Right lobe of liver (tissue), 6 donors: ENCODE measurements at regions not wholly inside any gene's neighbourhood (a gene's known extent, or its start where the extent isn't known, plus 50 kb on each side); places are given as distances from the start of the nearest gene placed in this dataset.

Source experiments
- ATAC-seq, 4 donors: fragments of 200-7000 bp; cut with Tn5 transposase; one replicate each; pipeline ENCODE4 v1.9.1; 2020; ENCODE audit warnings: mild to moderate bottlenecking in 4 of 4, moderate library complexity in 4 of 4
- DNase-seq, 3 donors: peaks; one replicate each; pipeline ENCODE4 v3.0.0-alpha.2; 2020
- H3K27ac ChIP-seq, 3 donors: fragments of 200-600 bp; one replicate each; pipeline ENCODE4 v1.8.0; 2022
- H3K27me3 ChIP-seq, 2 donors: fragments of 200-600 bp; one replicate each; pipeline ENCODE4 v1.8.0; 2022
- H3K36me3 ChIP-seq, 4 donors: fragments of 200-600 bp; sonication (generic) in 1 of 4; one replicate each; pipeline versions ENCODE4 v1.5.1 to v1.8.0; 2017 to 2022; ENCODE audit warnings: control low read depth in 1 of 4
- H3K4me1 ChIP-seq, 4 donors: fragments of 200-600 bp; sonication (generic) in 1 of 4; one replicate each; pipeline versions ENCODE4 v1.5.1 to v1.8.0; 2017 to 2022; ENCODE audit warnings: control low read depth in 1 of 4
- H3K4me3 ChIP-seq, 3 donors: fragments of 200-600 bp; one replicate each; pipeline ENCODE4 v1.8.0; 2022
- H3K9me3 ChIP-seq, 4 donors: fragments of 200-600 bp; sonication (generic) in 1 of 4; one replicate each; pipeline versions ENCODE4 v1.5.1 to v1.8.0; 2017 to 2022; ENCODE audit warnings: control low read depth in 1 of 4
- CTCF ChIP-seq, 4 donors: fragments of 200-600 bp in 3 of 4; fragments of 450-650 bp in 1 of 4; IDR thresholded peaks; one replicate each; pipeline versions ENCODE4 v1.5.1 to v1.8.0; 2016 to 2022; ENCODE audit warnings: antibody characterized with exemption in 4 of 4, mild to moderate bottlenecking in 2 of 4
- POLR2A ChIP-seq: fragments of 450-650 bp; IDR thresholded peaks from one replicate; pipeline ENCODE4 v1.6.1; 2017; ENCODE audit warnings: antibody characterized with exemption, mild to moderate bottlenecking
- WGBS: methylation state at CpG from one replicate; pipeline ENCODE4 v1.1.6; 2018; ENCODE audit warnings: low coverage, low lambda C conversion rate; ENCODE audit not compliant: insufficient coverage; ENCODE audit errors: missing lambda C conversion rate; 5-methylcytosine and 5-hydroxymethylcytosine counted together
- intact Hi-C, 2 donors: fragments of 100-400 bp; cut with DNase I; formaldehyde crosslinking; loops; one replicate each; pipeline versions ENCODE4 v1.11.2 to v1.14.1; 2022
- donor health status: DM: no; HTN: yes; CAD: no.
- donor health status: DM: no; HTN: no; CAD: no.
- donor health status: DM: no; HTN: no; CAD: no.
- donor health status: DM: no; HTN: yes; CAD: no.
- donor health status: DM: no; HTN: yes; CAD: no.

- intact Hi-C loops: no loop called here
- H3K27me3 ChIP-seq: no peaks in the 10 kb centered on the region
- 50% methylated on average over 6 of the region's 6 CpGs for WGBS
- peaks cover 0 to 27% (median 8%) of the 10 kb centered on the region in 4 donors for H3K4me1 ChIP-seq
- no peaks in the 10 kb centered on the region for H3K36me3 ChIP-seq
- H3K9me3 ChIP-seq: no peaks in the 10 kb centered on the region
- DNase-seq (peak in 1 of 3 donors; percentile 33), ATAC-seq (peak; percentile 53 to 87 (median 82))
- TF ChIP-seq CTCF (IDR thresholded peaks at IDR 0.05) (peak in 3 of 4 donors; percentile 13 to 28 (median 24)), POLR2A (no peak)
- no peak overlapping the region for H3K4me3 ChIP-seq
- no peak overlapping the region for H3K27ac ChIP-seq
Observed at GRCh38 chr4:154049457-154050181, 260.7 kb upstream of the SFRP2 start.

DNA sequence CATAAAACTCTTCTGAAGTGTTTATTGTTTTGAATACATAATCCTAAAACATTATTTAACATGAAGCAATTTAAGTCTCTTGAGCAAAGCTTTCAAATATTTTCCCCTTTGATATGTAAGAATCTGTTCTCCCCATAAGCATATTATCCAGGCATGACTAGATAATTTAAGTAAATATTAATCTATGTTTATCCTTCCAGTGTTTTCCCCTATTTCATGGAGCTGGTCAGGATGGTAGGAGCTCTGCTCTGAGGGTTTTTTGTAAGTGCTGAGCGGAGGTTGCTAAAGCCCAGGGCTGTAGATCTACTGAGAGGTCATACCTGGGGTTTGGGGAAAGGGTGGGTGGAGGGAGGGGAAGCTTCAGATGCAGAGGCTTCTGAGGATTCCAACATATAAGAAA, 258.9 kb upstream of the SFRP2 start:
- H3K4me1 ChIP-seq: peaks cover 0 to 35% (median 13%) of the 10 kb centered on the region in 4 donors
- H3K9me3 ChIP-seq: no peaks in the 10 kb centered on the region
- intact Hi-C loops: no loop called here
- ATAC-seq: no peak
- TF ChIP-seq POLR2A: no peak
- TF ChIP-seq CTCF (IDR thresholded peaks at IDR 0.05): no peak
- no peak for DNase-seq
- no peak overlapping the region for H3K27ac ChIP-seq
- 100% methylated on average over 1 of the region's 1 CpG for WGBS
- H3K4me3 ChIP-seq: no peak overlapping the region
- no peaks in the 10 kb centered on the region for H3K36me3 ChIP-seq
- H3K27me3 ChIP-seq: no peaks in the 10 kb centered on the region

DNA sequence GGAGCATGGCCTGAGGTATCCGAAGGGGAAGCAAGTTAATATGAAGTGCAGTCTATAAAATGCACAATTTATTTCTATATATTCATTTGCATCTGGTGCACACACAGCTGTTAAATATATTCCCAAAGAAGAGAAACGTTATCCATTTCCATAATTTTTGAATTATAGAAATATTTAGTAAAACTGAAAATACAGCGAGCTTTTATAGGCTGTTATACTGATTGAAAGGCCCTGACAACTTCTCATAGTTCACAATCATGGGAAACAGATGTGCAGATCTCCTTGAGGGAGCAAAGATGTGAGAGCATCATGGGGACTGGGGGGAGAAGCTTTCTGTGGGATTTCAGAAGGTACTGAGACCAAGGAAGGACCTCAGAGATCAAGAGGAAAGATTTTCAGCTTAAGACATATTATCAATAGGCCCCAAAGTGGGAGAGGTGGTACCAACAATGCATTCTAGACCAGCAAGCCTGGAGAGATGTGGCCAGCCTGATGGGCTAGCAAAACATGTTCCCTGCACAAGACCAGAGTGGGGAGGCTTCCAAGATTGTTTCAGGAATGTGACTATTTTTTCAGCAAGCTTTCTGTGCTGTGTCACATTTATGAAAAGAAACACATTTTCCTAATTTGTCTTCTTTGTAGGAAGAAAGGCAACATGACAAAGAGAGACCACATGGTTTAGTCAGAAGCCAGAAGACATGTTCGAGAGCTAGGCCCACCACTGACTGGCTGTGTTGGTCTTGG, 256.0 kb upstream of the SFRP2 start:
- Histone ChIP-seq H3K4me1 (peaks cover 0 to 35% (median 13%) of the 10 kb centered on the region in 4 donors), H3K27me3 (no peaks in the 10 kb centered on the region), H3K36me3 (no peaks in the 10 kb centered on the region), H3K4me3 (no peak overlapping the region), H3K27ac (peak overlapping the region in 2 of 3 donors; percentile 47 to 49), H3K9me3 (no peaks in the 10 kb centered on the region)
- intact Hi-C loops: no loop called here
- 63% methylated on average over 4 of the region's 4 CpGs for WGBS
- ATAC-seq: no peak
- TF ChIP-seq CTCF (IDR thresholded peaks at IDR 0.05) (no peak), POLR2A (no peak)
- no peak for DNase-seq

DNA sequence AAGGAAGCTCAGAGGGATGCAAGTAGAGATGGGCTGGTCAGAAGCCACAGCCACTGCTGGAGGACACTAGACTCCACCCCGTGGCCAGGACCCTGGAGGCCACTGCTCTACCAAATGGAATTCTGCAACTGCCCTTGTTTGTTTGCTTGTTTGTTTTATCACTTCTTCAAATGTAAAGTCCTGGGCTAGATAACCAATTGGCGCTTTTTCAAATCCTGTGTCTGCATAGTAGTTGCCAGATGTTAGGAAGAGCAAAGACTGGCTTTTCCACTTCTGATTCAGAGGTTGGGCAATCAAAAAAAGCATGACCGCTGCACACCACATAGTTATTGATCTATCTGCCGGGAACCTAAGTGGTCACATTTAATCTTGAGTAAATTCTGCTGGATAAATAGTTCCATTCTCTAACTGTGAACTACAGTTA, 255.2 kb upstream of the SFRP2 start:
- intact Hi-C loops: no loop called here
- Histone ChIP-seq H3K27ac (peak overlapping the region in 2 of 3 donors; percentile 47 to 49), H3K4me1 (peaks cover 0 to 33% (median 13%) of the 10 kb centered on the region in 4 donors), H3K36me3 (no peaks in the 10 kb centered on the region), H3K9me3 (no peaks in the 10 kb centered on the region), H3K27me3 (no peaks in the 10 kb centered on the region), H3K4me3 (no peak overlapping the region)
- ATAC-seq (peak; percentile 93 to 96 (median 94)), DNase-seq (peak; percentile 67 to 75 (median 73))
- TF ChIP-seq POLR2A (no peak), CTCF (IDR thresholded peaks at IDR 0.05) (peak in 1 of 4 donors; percentile 11)
- WGBS: 26% methylated on average over 4 of the region's 4 CpGs
